Esophagus squamous epithelium (tissue), 5 donors: ENCODE measurements at regions not wholly inside any gene's neighbourhood (a gene's known extent, or its start where the extent isn't known, plus 50 kb on each side); places are given as distances from the start of the nearest gene placed in this dataset.

Source experiments
- DNase-seq: peaks from one replicate; lab custom pipeline; 2025; lab: John Stamatoyannopoulos, UW
- H3K27ac ChIP-seq, 4 donors: fragments of 200-600 bp; sonication (generic); one replicate each; pipeline ENCODE4 v1.5.1; 2016 to 2019; ENCODE audit warnings: mild to moderate bottlenecking in 1 of 4
- H3K27me3 ChIP-seq, 4 donors: fragments of 200-600 bp; sonication (generic); 1 replicate in 3 of 4; 2 replicates in 1 of 4; pipeline versions ENCODE4 v1.5.1 to v1.6.0; 2017 to 2021; ENCODE audit warnings: antibody characterized with exemption in 1 of 4
- H3K36me3 ChIP-seq, 3 donors: fragments of 200-600 bp; sonication (generic); one replicate each; pipeline ENCODE4 v1.5.1; 2016 to 2019
- H3K4me1 ChIP-seq, 3 donors: fragments of 200-600 bp; sonication (generic); one replicate each; pipeline ENCODE4 v1.5.1; 2017 to 2019
- H3K4me3 ChIP-seq, 4 donors: fragments of 200-600 bp; sonication (generic); 1 replicate in 3 of 4; 2 replicates in 1 of 4; pipeline ENCODE4 v1.5.1; 2016 to 2019; ENCODE audit warnings: mild to moderate bottlenecking in 2 of 4, moderate library complexity in 1 of 4
- H3K9me3 ChIP-seq, 3 donors: fragments of 200-600 bp; sonication (generic); one replicate each; pipeline ENCODE4 v1.5.1; 2016 to 2019
- POLR2A ChIP-seq, 4 donors: fragments of 450-650 bp; IDR thresholded peaks; one replicate each; pipeline ENCODE4 v1.6.1; 2017; ENCODE audit warnings: antibody characterized with exemption in 4 of 4, mild to moderate bottlenecking in 4 of 4, moderate library complexity in 3 of 4
- WGBS, 2 donors: methylation state at CpG; one replicate each; pipeline ENCODE4 v1.1.5; 2018; 5-methylcytosine and 5-hydroxymethylcytosine counted together
- intact Hi-C: fragments of 100-400 bp; cut with DNase I; formaldehyde crosslinking; loops from one replicate; pipeline ENCODE4 v1.15.0; 2022
- TF ChIP-seq, protein P1 (sequence below), 6 experiments: fragments of 450-650 bp in 4 of 6; fragments of 200-600 bp in 2 of 6; sonication (generic) in 2 of 6; IDR thresholded peaks; one replicate each; pipeline ENCODE4 v1.5.1; 2016 to 2019; ENCODE audit warnings: antibody characterized with exemption in 6 of 6, mild to moderate bottlenecking in 4 of 6, moderate library complexity in 4 of 6
- donor health status: DM: yes; HTN: yes; CAD: no.

DNA sequence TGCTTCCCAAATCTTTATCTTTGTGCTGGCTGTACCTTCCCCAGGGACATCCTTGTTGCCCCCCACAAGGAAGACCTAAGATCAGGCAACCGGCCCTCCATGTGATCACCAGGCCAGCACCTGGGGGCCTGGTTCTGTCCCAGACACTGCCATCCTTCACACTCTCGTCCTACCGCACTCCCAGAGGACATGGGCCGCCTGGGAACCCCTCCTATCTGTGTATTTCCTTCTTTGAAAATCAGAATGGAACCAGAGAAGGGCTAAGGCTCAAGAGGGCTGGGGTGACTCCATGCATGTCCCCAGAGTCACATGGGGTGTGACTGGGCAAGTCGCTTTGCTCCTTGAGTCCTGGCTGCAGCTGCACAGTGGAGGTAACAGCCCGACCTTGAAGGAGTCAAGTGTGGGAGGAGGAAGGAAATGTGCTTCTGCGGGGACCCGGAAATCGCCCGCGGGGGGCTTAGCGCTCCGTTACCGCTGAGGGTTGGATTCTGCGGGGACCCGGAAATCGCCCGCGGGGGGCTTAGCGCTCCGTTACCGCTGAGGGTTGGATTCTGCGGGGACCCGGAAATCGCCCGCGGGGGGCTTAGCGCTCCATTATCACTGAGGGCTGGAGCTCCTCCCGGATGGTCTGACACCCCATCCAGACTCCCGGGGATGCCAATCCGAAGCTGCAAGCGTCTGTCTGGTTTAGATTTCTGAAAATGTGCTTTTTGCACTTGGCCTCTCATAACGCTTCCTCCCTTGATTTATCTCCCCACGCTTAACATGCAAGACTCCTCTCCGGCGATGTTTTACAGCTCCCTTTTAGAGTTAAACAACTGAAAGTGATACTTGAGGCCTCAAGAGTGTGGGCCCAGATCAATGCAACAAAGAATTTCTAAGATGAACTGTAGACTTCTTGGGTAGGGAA lies 278.9 kb downstream of the NPHP4 start:
- no peak for TF ChIP-seq POLR2A (IDR thresholded peaks at IDR 0.05)
- TF ChIP-seq, protein P1, sequence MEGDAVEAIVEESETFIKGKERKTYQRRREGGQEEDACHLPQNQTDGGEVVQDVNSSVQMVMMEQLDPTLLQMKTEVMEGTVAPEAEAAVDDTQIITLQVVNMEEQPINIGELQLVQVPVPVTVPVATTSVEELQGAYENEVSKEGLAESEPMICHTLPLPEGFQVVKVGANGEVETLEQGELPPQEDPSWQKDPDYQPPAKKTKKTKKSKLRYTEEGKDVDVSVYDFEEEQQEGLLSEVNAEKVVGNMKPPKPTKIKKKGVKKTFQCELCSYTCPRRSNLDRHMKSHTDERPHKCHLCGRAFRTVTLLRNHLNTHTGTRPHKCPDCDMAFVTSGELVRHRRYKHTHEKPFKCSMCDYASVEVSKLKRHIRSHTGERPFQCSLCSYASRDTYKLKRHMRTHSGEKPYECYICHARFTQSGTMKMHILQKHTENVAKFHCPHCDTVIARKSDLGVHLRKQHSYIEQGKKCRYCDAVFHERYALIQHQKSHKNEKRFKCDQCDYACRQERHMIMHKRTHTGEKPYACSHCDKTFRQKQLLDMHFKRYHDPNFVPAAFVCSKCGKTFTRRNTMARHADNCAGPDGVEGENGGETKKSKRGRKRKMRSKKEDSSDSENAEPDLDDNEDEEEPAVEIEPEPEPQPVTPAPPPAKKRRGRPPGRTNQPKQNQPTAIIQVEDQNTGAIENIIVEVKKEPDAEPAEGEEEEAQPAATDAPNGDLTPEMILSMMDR (IDR thresholded peaks at IDR 0.05), result no peak
- no peak overlapping the region for H3K4me3 ChIP-seq
- H3K9me3 ChIP-seq, result no peaks in the 10 kb centered on the region
- intact Hi-C loops, result no loop called here
- 92 to 94% methylated on average over 18 to 28 of the region's 36 CpGs for WGBS, 2 donors
- no peaks in the 10 kb centered on the region for H3K36me3 ChIP-seq
- DNase-seq, result no peak
- H3K27me3 ChIP-seq, result peaks cover 0 to 34% (median 0%) of the 10 kb centered on the region in 4 donors
- no peak overlapping the region for H3K27ac ChIP-seq
- H3K4me1 ChIP-seq, result no peaks in the 10 kb centered on the region

DNA sequence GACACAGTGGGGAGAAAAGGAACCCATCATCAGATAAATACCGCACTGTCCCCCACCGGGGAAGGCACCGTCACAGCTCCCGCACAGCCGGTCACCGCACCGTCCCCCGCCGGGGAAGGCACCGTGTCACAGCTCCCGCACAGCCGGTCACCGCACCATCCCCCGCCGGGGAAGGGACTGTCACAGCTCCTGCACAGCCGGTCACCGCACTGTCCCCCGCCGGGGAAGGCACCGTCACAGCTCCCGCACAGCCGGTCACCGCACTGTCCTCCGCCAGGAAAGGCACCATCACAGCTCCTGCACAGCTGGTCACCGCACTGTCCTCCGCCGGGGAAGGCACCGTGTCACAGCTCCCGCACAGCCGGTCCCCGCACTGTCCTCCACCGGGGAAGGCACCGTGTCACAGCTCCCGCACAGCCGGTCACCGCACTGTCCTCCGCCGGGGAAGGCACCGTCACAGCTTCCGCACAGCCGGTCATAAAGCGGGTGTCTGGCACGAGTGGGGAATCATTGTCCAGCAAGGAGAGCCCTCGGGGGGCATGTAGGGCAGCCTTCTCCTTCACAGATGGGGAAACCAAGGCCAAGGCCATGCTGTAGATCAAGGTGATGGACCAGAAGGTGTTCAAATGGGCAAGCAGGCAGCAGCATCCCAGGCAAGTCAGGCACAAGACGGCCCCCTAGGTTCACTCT lies 280.1 kb downstream of the NPHP4 start:
- no peak for DNase-seq
- H3K4me1 ChIP-seq, result no peaks in the 10 kb centered on the region
- WGBS, 2 donors, result 92 to 96% methylated on average over 7 to 23 of the region's 45 CpGs
- H3K36me3 ChIP-seq, result no peaks in the 10 kb centered on the region
- no peak for TF ChIP-seq POLR2A (IDR thresholded peaks at IDR 0.05)
- TF ChIP-seq, protein P1 (IDR thresholded peaks at IDR 0.05), result no peak
- H3K27ac ChIP-seq, result no peak overlapping the region
- intact Hi-C loops, result no loop called here
- peaks cover 0 to 25% (median 0%) of the 10 kb centered on the region in 4 donors for H3K27me3 ChIP-seq
- H3K4me3 ChIP-seq, result no peak overlapping the region
- no peaks in the 10 kb centered on the region for H3K9me3 ChIP-seq

GRCh38 chr1:5711079-5711478 lies 281.1 kb downstream of the NPHP4 start:
- 76 to 81% methylated on average over 6 to 7 of the region's 7 CpGs for WGBS, 2 donors
- Histone ChIP-seq H3K27me3 (peaks cover 0 to 25% (median 0%) of the 10 kb centered on the region in 4 donors), H3K9me3 (no peaks in the 10 kb centered on the region), H3K4me3 (no peak overlapping the region), H3K36me3 (no peaks in the 10 kb centered on the region), H3K4me1 (no peaks in the 10 kb centered on the region), H3K27ac (no peak overlapping the region)
- no peak for TF ChIP-seq POLR2A (IDR thresholded peaks at IDR 0.05)
- TF ChIP-seq, protein P1 (IDR thresholded peaks at IDR 0.05), result no peak
- intact Hi-C loops, result no loop called here
- no peak for DNase-seq

DNA sequence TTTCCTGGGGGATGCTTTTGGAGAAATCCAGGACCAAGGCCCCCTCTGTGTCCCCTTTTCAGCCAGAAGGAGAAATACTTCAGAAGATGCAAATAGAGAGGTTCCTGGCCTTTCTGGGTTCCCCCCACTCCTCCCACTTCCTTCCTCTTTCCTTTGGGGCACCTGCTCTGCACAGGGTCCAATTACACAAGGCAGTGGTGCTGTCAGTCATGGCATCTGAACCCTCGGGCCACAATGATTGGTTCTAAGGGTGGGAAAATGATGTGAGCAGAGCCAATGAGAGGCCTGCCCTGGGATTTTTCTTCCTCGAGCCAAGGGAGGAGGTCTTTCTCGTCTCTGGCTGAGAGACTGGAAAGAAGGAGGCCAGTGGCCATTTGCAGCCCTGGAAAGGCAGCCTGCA lies 282.2 kb downstream of the NPHP4 start:
- Histone ChIP-seq H3K36me3 (no peaks in the 10 kb centered on the region), H3K4me1 (no peaks in the 10 kb centered on the region), H3K9me3 (no peaks in the 10 kb centered on the region), H3K27ac (no peak overlapping the region), H3K4me3 (no peak overlapping the region), H3K27me3 (peaks cover 0 to 29% (median 0%) of the 10 kb centered on the region in 4 donors)
- TF ChIP-seq, protein P1 (IDR thresholded peaks at IDR 0.05), result no peak
- DNase-seq, result no peak
- intact Hi-C loops, result no loop called here
- 43 to 76% methylated on average over 1 to 3 of the region's 3 CpGs for WGBS, 2 donors

DNA sequence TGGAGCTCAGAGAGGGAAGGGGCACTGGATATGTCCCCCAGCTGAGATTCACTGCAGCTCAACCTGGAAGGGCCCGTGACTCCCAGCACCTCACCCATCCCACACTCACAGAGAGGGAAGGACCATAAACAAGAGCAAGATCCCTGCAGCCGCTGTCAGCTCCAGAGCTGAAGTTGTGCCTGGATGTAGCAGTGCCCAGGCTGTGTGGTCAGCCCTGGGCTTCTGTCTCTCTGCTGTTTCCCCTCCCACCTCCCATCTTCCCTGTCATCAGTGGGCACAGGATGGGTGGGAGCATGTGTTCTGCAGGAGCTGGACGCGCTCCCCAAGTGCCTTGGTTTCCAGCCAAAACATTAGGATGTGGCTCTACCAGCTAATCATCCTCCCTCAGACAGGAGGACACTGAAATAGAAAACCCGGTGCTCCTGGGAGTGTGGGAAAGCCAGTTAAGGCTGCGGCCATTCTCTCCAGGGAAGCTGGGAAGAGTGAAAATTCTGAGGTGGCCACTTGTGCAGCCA lies 282.7 kb downstream of the NPHP4 start:
- no peak for TF ChIP-seq POLR2A (IDR thresholded peaks at IDR 0.05)
- TF ChIP-seq, protein P1 (IDR thresholded peaks at IDR 0.05), result no peak
- WGBS, 2 donors, result 52 to 66% methylated on average over 3 to 6 of the region's 6 CpGs
- no peaks in the 10 kb centered on the region for H3K4me1 ChIP-seq
- no peak for DNase-seq
- no peak overlapping the region for H3K4me3 ChIP-seq
- H3K36me3 ChIP-seq, result no peaks in the 10 kb centered on the region
- intact Hi-C loops, result no loop called here
- H3K27ac ChIP-seq, result no peak overlapping the region
- peaks cover 0 to 34% (median 0%) of the 10 kb centered on the region in 4 donors for H3K27me3 ChIP-seq
- H3K9me3 ChIP-seq, result no peaks in the 10 kb centered on the region
